ENCODE measurements at regions not wholly inside any gene's neighbourhood (a gene's known extent, or its start where the extent isn't known, plus 50 kb on each side); places are given as distances from the start of the nearest gene placed in this dataset.
A peak's percentile ranks its signal among the peaks of the same experiment; 100 is the strongest.

DNA sequence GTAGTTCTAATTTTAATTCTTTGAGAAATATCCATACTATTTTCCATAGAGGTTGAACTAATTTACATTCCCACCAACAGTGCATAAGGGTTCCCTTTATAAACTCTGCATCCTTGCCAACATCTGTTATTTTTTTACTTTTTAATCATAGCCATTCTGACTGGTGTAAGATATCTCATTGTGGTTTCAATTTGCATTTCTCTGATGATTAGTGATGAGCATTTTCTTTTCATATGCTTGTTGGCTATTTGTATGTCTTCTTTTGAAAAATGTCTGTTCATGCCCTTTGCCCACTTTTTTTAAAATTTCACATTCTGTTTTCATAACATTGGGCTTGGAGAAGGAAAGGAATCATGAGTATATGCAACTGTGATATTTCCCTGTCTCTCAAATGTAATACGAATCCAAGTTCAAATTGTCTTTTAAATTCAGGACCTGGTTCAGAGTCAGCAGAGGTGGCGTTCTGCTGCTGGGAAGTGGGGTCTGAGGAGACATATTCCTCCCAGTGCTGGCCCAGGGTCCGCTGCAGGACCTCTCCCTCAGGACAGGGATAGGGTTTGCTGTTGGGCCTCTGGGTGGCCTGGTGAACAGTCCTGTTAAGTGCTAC lies 81.2 kb upstream of the ETV6 start:
- no peak for DNase-seq (ENCODE audit: low read depth in 2 of 2)

DNA sequence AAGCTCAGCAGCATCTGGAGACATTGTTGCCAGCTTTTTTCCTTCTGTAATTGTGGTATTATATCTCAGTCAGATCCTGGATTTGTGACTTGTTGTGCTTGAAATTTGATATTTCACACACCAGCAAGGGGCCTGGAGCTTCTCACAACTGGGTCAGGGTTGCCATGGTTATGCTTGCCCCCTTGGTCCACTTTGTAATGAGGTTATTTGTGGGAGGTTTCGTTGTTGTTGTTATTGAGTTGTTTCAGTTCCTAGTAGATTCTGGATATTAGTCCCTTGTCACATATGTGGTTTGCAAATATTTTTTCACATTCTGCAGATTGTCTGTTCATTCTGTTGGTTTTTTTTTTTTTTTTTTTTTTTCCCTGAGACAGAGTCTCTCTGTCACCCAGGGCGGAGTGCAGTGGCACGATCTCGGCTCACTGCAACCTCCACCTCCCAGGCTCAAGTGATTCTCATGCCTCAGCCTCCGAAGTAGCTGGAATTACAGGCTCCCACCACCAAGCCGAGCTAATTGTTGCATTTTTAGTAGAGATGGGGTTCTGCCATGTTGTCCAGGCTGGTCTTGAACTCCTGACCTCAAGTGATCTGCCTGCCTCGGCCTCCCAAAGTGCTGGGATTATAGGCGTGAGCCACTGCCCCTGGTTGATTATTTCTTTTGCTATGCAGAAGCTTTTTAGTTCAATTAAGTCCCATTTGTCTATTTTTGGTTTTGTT lies 80.6 kb upstream of the ETV6 start:
- DNase-seq (ENCODE audit: low read depth in 2 of 2): no peak

DNA sequence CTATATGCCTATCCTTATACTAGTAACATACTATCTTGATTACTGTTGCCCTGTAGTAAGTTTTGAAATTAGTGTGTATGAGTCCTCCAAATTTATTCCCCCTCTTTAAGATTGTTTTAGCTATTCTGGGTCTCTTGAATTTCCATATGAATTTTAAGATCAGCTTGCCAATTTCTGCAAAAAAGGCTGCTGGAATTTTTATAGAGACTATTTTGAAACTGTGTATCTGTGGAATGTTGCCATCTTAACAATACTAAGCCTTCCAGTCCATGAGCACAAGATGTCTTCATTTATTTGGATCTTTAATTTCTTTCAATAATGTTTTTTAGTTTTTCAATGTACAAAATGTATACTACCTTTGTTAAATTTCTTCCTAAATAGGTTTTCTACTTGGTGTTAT lies 79.8 kb upstream of the ETV6 start:
- no peak for DNase-seq (ENCODE audit: low read depth in 2 of 2)

DNA sequence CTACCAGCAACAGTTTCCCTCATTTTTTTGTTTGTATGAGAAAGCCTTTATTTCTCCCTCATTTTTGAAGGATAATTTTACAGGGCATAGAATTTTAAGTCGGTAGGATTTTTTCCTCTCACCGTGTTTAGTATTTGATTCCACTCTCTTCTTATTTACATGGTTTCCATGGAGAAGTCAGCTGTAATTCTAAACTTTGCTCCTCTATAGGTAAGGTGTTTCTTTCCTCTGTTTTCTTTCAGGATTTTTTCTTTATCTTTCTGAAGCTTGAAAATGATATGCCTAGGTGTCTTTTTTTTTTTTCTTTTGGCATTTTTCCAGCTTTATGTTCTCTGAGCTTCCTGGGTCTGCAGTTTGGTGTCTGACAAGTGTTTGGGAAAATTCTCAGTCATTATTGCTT lies 75.6 kb upstream of the ETV6 start:
- no peak for DNase-seq (ENCODE audit: low read depth in 2 of 2)

DNA sequence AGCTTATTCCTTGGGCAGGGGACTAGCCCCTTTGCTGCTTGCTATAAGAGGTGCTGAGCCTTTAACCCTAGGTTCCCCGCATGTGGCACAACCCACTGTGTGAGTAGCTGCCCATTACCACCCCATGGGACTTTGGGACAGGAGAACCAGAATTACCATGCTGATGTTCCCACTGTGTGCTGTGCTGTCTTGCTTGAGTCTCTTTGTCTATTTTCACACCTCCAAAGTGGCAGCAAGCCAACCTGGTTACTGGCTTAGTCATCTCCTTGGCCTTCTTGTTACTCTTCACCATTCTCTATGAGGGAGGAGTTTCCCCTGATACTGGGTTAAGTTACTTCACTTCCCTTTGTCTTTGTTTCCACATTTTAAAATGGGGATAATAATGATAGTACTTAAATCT lies 73.4 kb upstream of the ETV6 start:
- no peak for DNase-seq (ENCODE audit: low read depth in 2 of 2)

DNA sequence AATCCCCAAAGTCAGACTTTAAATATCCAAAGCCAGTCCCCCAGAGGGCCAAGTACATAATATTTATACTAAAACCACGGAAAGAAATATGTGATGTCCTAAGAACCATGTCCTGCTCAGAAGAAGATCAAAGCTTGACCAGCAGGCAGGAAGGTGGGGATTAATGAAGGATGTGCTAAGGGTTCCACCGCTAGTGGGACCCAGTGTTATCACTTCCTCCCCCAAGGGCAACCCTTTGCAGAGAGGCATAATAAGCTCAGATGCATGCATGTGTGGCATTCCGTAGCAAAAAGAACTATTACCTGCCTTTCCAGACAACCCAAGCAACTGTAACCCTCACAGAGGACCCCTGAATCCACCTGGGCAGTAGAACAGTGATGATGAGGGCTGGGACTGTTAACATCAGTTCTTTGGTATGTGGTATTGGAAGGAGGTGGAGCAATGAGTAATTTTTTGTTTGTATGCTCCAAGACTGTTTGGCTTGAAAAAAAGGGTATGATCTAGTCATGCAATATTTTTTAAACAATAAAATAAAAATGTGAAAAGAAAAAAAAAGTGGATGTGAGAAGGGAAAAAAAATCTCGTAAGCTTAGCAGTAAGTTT lies 71.7 kb upstream of the ETV6 start:
- DNase-seq (ENCODE audit: low read depth in 2 of 2): no peak

DNA sequence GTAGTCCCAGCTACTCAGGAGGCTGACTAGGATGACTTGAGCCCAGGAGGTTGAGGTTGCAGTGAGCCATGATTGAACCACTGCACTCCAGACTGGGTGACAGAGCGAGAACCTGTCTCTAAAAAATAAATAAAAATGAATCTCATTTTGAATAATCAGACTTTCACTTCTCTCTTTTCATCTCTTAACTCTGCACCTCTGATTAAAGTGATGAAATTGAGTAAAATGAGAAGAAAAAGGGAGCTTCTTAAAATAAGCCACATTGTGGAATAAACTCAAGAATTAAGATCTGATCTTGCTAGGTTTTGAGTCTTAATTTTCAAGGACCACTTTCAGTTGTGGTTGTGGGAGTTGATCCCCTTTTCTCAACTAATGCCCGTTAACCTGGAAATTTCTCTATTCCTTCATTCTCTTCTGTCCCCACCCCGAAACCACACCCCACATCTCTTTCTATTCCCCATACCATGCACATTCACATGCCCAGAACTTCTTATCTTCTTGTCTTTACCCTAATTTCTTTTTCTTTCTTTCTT lies 70.9 kb upstream of the ETV6 start:
- DNase-seq (ENCODE audit: low read depth in 2 of 2): no peak

DNA sequence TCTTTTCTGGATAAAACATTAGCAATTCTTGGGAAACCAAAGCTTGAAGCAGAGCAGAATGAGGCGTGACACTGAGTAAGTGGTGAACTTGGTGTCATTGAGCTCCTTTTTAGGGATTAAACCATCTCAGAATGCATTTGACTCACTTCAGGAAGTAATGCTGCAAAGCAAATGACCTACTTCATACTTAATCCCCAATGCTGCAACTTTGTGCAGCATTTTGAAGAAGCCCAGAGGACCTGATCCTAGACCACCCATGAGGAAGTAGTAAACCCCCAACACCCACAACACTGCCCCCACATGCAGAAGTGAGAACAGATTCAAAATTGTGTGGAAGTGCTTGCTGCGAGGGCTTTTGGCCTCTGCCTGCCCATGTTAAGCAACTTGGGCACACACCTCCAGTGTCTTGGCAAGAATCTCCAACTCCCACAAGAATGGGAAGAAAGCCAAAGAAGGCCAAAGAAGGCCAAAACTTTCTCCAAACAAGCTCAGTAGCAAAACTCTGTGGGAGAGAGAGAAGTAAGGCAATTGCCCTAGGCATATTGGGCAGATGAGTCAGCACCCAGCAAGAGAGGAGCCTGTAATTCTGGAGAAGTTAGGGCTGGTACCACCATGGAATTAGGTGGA lies 69.2 kb upstream of the ETV6 start:
- DNase-seq (ENCODE audit: low read depth in 2 of 2): no peak

DNA sequence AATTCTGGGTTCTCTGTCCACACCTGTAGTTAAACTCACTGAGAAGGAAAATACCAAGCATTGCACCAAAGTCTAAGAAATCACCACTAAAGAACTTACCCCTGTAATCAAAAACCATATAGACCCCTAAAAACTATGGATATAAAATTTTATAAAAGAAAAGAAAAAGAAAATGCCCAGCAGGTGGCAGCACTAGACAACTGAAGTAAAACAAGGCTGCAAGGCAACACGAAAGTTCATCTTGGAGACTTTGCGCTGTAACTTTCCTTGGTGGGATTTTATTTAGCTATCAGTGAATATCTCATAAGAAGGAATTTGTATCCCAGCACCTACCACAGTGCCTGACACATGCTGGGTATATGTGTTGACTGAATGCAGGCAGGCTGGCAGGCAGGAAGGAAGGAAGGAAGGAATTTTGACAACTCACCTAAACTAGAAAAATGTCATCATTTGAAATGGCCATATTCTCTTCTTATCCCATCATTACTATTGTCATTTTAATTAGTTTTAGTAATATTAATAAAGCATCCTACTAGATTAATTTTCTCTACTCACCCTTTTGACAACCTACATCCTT lies 68.2 kb upstream of the ETV6 start:
- DNase-seq (ENCODE audit: low read depth in 2 of 2): peak; percentile 26 to 56

DNA sequence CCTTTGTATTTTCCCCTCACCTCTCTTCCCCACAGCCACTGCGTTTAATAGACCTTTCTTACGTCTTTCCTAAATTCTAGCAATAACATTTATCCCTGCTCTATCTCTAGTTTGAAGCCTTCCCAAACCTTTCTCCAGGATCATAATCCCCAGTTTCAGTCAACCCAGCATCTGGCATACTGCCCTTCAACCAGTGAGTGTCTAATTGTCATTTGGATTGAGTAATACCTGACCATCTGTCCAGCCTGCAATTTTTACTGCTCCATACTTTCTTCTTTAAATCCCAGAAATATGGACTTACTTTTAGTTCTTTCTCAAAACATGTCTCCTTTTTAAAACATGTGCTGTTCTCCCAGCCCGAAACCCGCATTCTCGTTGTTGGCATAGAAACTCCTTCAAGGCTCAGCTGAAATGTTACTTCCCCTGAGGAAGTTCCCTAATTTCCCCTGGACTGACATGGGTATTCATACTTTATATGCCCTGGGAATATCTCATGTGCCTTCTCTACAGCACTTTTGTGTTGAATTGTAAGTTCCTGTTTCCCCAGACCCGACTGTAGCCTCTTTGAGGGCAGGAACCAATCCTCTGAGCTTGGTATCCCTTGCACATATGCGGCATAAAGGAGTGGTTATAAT lies 65.1 kb upstream of the ETV6 start:
- no peak for DNase-seq (ENCODE audit: low read depth in 2 of 2)

DNA sequence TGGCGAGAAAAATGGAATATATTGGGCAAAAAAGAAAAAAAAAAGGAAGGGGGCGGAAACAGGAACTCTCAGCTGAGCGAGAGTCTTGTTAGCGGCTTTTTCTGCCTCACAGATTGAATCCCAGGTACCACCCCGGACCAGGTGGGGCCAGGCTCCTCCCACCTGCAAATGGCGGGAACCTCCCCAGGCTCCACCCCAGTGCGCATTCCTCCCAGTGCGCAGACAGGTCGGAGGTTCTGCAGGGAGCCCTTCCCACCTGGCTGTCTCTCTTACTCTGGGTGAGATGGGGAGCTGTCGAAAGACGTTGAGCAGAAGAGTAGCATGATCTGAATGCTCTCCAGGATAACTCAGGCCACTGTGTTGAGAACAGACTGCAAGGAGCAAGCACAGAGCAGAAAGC lies 57.0 kb upstream of the ETV6 start:
- no peak for DNase-seq (ENCODE audit: low read depth in 2 of 2)

DNA sequence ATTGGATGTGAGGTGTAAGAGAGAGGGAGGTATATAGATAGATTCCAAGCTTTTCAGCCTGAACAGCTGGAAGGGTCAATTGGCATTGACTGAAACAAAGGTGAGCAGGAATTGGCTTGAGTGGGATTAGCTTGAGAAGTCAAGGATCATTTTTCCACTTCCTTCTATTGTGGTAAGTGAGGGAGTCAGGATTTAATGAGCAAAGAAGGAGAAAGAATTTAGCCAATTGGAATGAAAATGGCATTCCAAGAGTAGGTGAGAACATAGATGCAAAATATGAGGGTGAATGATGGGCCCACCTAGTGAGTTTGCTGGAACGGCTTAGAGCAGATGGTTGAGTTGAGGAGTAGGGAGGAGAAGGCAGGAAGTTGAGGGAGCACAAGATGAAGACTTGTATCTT lies 56.5 kb upstream of the ETV6 start:
- DNase-seq (ENCODE audit: low read depth in 2 of 2): no peak

DNA sequence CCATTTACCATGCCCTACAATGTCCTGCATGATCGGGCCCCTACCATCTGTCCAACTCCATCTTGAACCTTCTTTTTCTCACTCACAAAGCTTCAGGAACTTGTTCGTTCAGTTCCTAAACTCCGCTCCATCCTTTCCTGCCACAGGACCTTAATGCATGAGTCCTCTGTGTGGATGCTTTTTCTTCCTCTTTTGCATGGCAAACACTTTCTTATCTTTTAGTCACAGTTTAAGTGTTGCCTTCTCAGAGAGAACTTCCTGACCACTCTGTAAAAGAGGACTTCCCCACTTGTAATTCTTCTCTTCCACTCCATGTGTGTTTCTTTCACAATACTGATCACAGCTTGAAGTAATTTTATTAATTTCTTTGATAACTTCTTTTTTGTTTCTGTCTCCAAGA lies 54.4 kb upstream of the ETV6 start:
- no peak for DNase-seq (ENCODE audit: low read depth in 2 of 2)

DNA sequence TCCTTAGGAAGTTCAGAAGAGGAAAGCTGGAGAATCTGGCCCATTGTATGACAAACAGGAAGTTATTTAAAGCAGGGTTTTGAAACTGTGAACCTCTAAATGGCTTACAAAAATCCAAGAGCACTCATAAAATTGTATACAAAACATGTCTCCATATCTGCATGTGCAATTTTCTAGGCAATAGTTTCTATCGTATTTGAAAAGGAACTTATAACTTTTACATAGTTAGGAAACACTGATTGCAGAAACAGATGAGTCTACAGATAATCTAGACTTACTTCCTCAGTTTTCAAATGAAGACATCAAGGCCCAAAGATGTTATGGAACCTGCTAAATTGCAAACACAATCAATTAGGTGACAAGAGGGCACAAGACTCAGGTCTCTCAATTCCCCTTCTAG lies 53.3 kb upstream of the ETV6 start:
- no peak for DNase-seq (ENCODE audit: low read depth in 2 of 2)

DNA sequence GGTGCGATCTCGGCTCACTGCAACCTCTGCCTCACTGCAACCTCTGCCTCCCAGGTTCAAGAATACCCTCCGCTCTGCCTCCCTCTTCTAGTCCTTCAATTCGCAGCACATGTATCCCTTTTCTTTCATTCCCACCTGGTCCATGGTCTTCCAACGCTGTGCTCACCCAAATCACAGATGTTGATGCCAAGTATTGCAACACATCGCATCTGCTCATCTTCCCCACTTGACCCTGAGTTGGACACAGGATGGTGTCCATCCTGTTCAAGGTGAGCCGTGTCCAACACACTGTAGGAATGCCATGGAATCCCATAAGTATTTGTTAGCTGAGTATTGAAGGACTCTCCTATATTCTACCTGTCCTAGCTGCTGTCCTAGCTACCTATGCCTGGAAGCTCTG lies 50.6 kb upstream of the ETV6 start:
- no peak for DNase-seq (ENCODE audit: low read depth in 2 of 2)
